Mesendoderm (in vitro differentiated cells): ENCODE measurements at regions not wholly inside any gene's neighbourhood (a gene's known extent, or its start where the extent isn't known, plus 50 kb on each side); places are given as distances from the start of the nearest gene placed in this dataset.

Experiments used
- DNase-seq: peaks from one replicate; pipeline ENCODE4 v3.0.0; 2013
- H2AK5ac ChIP-seq: 2 replicates; pipeline ENCODE4 v1.6.1; 2013; ENCODE audit warnings: low read length, inconsistent platforms
- H2BK120ac ChIP-seq: 2 replicates; pipeline ENCODE4 v1.6.1; 2013; ENCODE audit warnings: low read depth, mild to moderate bottlenecking, low read length, moderate library complexity, mixed read lengths
- H2BK15ac ChIP-seq: replicated peaks from 2 replicates; pipeline ENCODE4 v1.6.1; 2013; ENCODE audit warnings: low read depth, mild to moderate bottlenecking, moderate library complexity
- H2BK5ac ChIP-seq: 2 replicates; pipeline ENCODE4 v1.6.1; 2013; ENCODE audit warnings: low read length, inconsistent platforms
- H3K18ac ChIP-seq: 2 replicates; pipeline ENCODE4 v1.6.1; 2013; ENCODE audit warnings: mild to moderate bottlenecking, low read length, mixed read lengths
- H3K23ac ChIP-seq: one replicate; pipeline ENCODE4 v1.6.1; 2013; ENCODE audit warnings: low read length
- H3K27ac ChIP-seq: 2 replicates; pipeline ENCODE4 v1.5.1; 2013; ENCODE audit warnings: low read depth, mild to moderate bottlenecking, inconsistent platforms, low read length, moderate library complexity
- H3K27me3 ChIP-seq: 2 replicates; pipeline ENCODE4 v1.6.1; 2013; ENCODE audit warnings: low read length, control low read depth, mild to moderate bottlenecking, inconsistent platforms; ENCODE audit not compliant: insufficient read depth, poor library complexity
- H3K36me3 ChIP-seq: 2 replicates; pipeline ENCODE4 v1.6.1; 2013; ENCODE audit warnings: low read length, inconsistent platforms; ENCODE audit not compliant: control insufficient read depth, insufficient read depth
- H3K4ac ChIP-seq: one replicate; pipeline ENCODE4 v1.6.1; 2013; ENCODE audit warnings: low read depth, mild to moderate bottlenecking, low read length, moderate library complexity
- H3K4me1 ChIP-seq: 2 replicates; pipeline ENCODE4 v1.6.1; 2013; ENCODE audit warnings: low read depth, low read length, inconsistent platforms; ENCODE audit not compliant: control insufficient read depth
- H3K4me2 ChIP-seq: 2 replicates; pipeline ENCODE4 v1.6.1; 2013; ENCODE audit warnings: low read length
- H3K4me3 ChIP-seq: 2 replicates; pipeline ENCODE4 v1.5.1; 2013; ENCODE audit warnings: mild to moderate bottlenecking, low read length
- H3K56ac ChIP-seq: one replicate; pipeline ENCODE4 v1.6.1; 2013; ENCODE audit warnings: low read length
- H3K79me1 ChIP-seq: 2 replicates; pipeline ENCODE4 v1.6.1; 2013; ENCODE audit warnings: low read length, inconsistent platforms
- H3K79me2 ChIP-seq: 2 replicates; pipeline ENCODE4 v1.6.1; 2013; ENCODE audit warnings: mild to moderate bottlenecking, low read length; ENCODE audit not compliant: control insufficient read depth, insufficient read depth
- H3K9ac ChIP-seq: 2 replicates; pipeline ENCODE4 v1.6.1; 2013; ENCODE audit warnings: low read length, inconsistent platforms
- H4K5ac ChIP-seq: one replicate; pipeline ENCODE4 v1.6.1; 2013; ENCODE audit warnings: low read length
- H4K8ac ChIP-seq: one replicate; pipeline ENCODE4 v1.6.1; 2013; ENCODE audit warnings: low read depth, mild to moderate bottlenecking, control low read depth, low read length, moderate library complexity
- WGBS: extraction: QIAGEN DNeasy Blood & Tissue Kit; methylation state at CpG from one replicate; pipeline ENCODE4 v1.1.7; 2013; ENCODE audit warnings: low lambda C conversion rate, missing lambda C conversion rate; ENCODE audit not compliant: insufficient coverage; ENCODE audit errors: extremely low coverage; 5-methylcytosine and 5-hydroxymethylcytosine counted together

GRCh38 chr13:108437496-108437895 is 168.0 kb downstream of the TNFSF13B start:
- Histone ChIP-seq H3K27me3 (no peaks in the 10 kb centered on the region), H3K79me2 (no peaks in the 10 kb centered on the region), H3K18ac (no peak overlapping the region), H3K4me3 (no peak overlapping the region), H3K9ac (no peak overlapping the region), H3K4ac (no peak overlapping the region), H2AK5ac (no peak overlapping the region), H3K4me2 (no peak overlapping the region), H3K79me1 (no peaks in the 10 kb centered on the region), H2BK15ac (no peak overlapping the region), H3K36me3 (no peaks in the 10 kb centered on the region), H3K27ac (no peak overlapping the region), H3K56ac (no peak overlapping the region), H3K23ac (no peak overlapping the region), H2BK120ac (no peak overlapping the region), H2BK5ac (no peak overlapping the region), H3K4me1 (no peaks in the 10 kb centered on the region), H4K8ac (no peak overlapping the region), H4K5ac (no peak overlapping the region)
- DNase-seq, result no peak
- WGBS, result no CpG with 5 or more reads among the region's 2 CpGs

- Histone ChIP-seq H2AK5ac (no peak overlapping the region), H3K79me1 (no peaks in the 10 kb centered on the region), H4K5ac (no peak overlapping the region), H3K4ac (no peak overlapping the region), H3K79me2 (no peaks in the 10 kb centered on the region), H3K27ac (no peak overlapping the region), H3K4me3 (no peak overlapping the region), H3K9ac (no peak overlapping the region), H3K4me2 (no peak overlapping the region), H2BK15ac (no peak overlapping the region), H3K4me1 (no peaks in the 10 kb centered on the region), H3K23ac (no peak overlapping the region), H2BK5ac (no peak overlapping the region), H3K56ac (no peak overlapping the region), H3K18ac (no peak overlapping the region), H3K27me3 (no peaks in the 10 kb centered on the region), H3K36me3 (no peaks in the 10 kb centered on the region), H2BK120ac (no peak overlapping the region), H4K8ac (no peak overlapping the region)
- WGBS, result no CpG with 5 or more reads among the region's 7 CpGs
- no peak for DNase-seq
Observed at GRCh38 chr13:108439556-108439955, 170.0 kb downstream of the TNFSF13B start.

GRCh38 chr13:108444448-108444847 is 174.9 kb downstream of the TNFSF13B start:
- Histone ChIP-seq H3K4me3 (no peak overlapping the region), H2BK15ac (no peak overlapping the region), H4K8ac (no peak overlapping the region), H2BK120ac (no peak overlapping the region), H3K4me1 (no peaks in the 10 kb centered on the region), H3K9ac (no peak overlapping the region), H2BK5ac (no peak overlapping the region), H3K23ac (no peak overlapping the region), H2AK5ac (no peak overlapping the region), H3K27ac (no peak overlapping the region), H3K79me1 (no peaks in the 10 kb centered on the region), H3K36me3 (no peaks in the 10 kb centered on the region), H3K79me2 (no peaks in the 10 kb centered on the region), H4K5ac (no peak overlapping the region), H3K4me2 (no peak overlapping the region), H3K4ac (no peak overlapping the region), H3K18ac (no peak overlapping the region), H3K27me3 (no peaks in the 10 kb centered on the region), H3K56ac (no peak overlapping the region)
- no peak for DNase-seq
- no CpG with 5 or more reads among the region's 6 CpGs for WGBS

GRCh38 chr13:108448891-108449290 is 179.4 kb downstream of the TNFSF13B start:
- Histone ChIP-seq H4K5ac (no peak overlapping the region), H3K9ac (no peak overlapping the region), H3K79me1 (no peaks in the 10 kb centered on the region), H3K18ac (no peak overlapping the region), H3K4me1 (no peaks in the 10 kb centered on the region), H2BK120ac (no peak overlapping the region), H3K27me3 (no peaks in the 10 kb centered on the region), H3K79me2 (no peaks in the 10 kb centered on the region), H3K23ac (no peak overlapping the region), H3K27ac (no peak overlapping the region), H3K4me3 (no peak overlapping the region), H2AK5ac (no peak overlapping the region), H2BK5ac (no peak overlapping the region), H3K56ac (no peak overlapping the region), H3K36me3 (no peaks in the 10 kb centered on the region), H2BK15ac (no peak overlapping the region), H4K8ac (no peak overlapping the region), H3K4me2 (no peak overlapping the region), H3K4ac (no peak overlapping the region)
- DNase-seq, result no peak

- H3K4me2 ChIP-seq, result no peak overlapping the region
- no peak overlapping the region for H3K18ac ChIP-seq
- no peaks in the 10 kb centered on the region for H3K79me1 ChIP-seq
- H3K23ac ChIP-seq, result no peak overlapping the region
- H3K4me1 ChIP-seq, result no peaks in the 10 kb centered on the region
- no peak overlapping the region for H2BK15ac ChIP-seq
- no peaks in the 10 kb centered on the region for H3K79me2 ChIP-seq
- no peak overlapping the region for H2BK120ac ChIP-seq
- H3K4me3 ChIP-seq, result no peak overlapping the region
- H3K27me3 ChIP-seq, result no peaks in the 10 kb centered on the region
- H2AK5ac ChIP-seq, result no peak overlapping the region
- no peak overlapping the region for H4K5ac ChIP-seq
- no peak overlapping the region for H3K4ac ChIP-seq
- no peaks in the 10 kb centered on the region for H3K36me3 ChIP-seq
- DNase-seq, result no peak
- no peak overlapping the region for H3K27ac ChIP-seq
- no peak overlapping the region for H3K9ac ChIP-seq
- no peak overlapping the region for H2BK5ac ChIP-seq
- no peak overlapping the region for H4K8ac ChIP-seq
- WGBS, result no CpG with 5 or more reads among the region's 5 CpGs
- H3K56ac ChIP-seq, result no peak overlapping the region
Observed at GRCh38 chr13:108451121-108451520, 178.3 kb upstream of the MYO16 start.

- H3K9ac ChIP-seq, result no peak overlapping the region
- no peak overlapping the region for H4K8ac ChIP-seq
- no peaks in the 10 kb centered on the region for H3K27me3 ChIP-seq
- H3K56ac ChIP-seq, result no peak overlapping the region
- H3K4ac ChIP-seq, result no peak overlapping the region
- DNase-seq, result no peak
- no peak overlapping the region for H3K18ac ChIP-seq
- no peak overlapping the region for H2BK5ac ChIP-seq
- no peaks in the 10 kb centered on the region for H3K79me1 ChIP-seq
- H3K4me3 ChIP-seq, result no peak overlapping the region
- no peak overlapping the region for H2AK5ac ChIP-seq
- no peak overlapping the region for H2BK15ac ChIP-seq
- no peak overlapping the region for H2BK120ac ChIP-seq
- whole genome bisulfite sequencing, result no CpG with 5 or more reads among the region's 2 CpGs
- H4K5ac ChIP-seq, result no peak overlapping the region
- H3K4me2 ChIP-seq, result no peak overlapping the region
- no peaks in the 10 kb centered on the region for H3K4me1 ChIP-seq
- H3K79me2 ChIP-seq, result no peaks in the 10 kb centered on the region
- H3K23ac ChIP-seq, result no peak overlapping the region
- H3K36me3 ChIP-seq, result no peaks in the 10 kb centered on the region
- H3K27ac ChIP-seq, result no peak overlapping the region
Observed at GRCh38 chr13:108455320-108455719, 174.1 kb upstream of the MYO16 start.
